ENCODE measurements at regions not wholly inside any gene's neighbourhood (a gene's known extent, or its start where the extent isn't known, plus 50 kb on each side); places are given as distances from the start of the nearest gene placed in this dataset.

DNA sequence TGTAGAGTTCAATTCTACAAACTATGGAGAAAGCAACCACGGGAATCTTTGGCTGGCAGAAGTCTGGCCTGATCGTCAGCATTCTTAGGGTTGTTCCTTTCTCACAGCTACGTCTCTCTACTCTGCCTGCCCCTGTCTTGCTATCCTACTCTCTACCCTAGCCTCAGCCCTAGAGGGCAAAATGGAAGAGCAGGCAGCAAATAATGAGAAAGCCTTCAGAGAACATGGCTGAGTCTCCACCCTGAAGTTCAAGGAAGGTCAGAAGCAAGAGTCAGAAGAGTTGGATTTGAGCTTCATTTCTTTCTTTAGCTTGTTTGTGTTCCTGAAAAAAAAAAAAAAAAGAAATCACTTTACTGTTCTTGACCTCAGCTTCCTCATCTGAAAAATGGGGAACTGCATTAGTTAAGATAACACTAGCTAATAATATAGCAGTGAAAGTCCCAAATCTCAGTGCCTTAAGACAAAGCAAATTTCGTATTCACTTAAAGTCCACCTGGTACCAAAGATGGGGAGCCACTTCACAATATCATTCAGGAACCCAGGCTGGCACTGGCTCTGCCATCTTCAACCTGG is 50.2 kb upstream of the CCND2 start:
- Histone ChIP-seq H3K4me1 (ENCODE audit: insufficient read depth, insufficient read length) (no peaks in the 10 kb centered on the region), H3K9me3 (ENCODE audit: insufficient read depth, low read length) (peaks cover 8% of the 10 kb centered on the region), H3K36me3 (ENCODE audit: insufficient read depth, insufficient read length, low read length) (no peaks in the 10 kb centered on the region), H3K4me3 (ENCODE audit: insufficient read length, low read depth) (no peak overlapping the region), H3K9ac (ENCODE audit: insufficient read length, low read depth) (no peak overlapping the region), H3K27me3 (ENCODE audit: insufficient read depth, insufficient read length) (no peaks in the 10 kb centered on the region)
- TF ChIP-seq ZNF274 (IDR thresholded peaks at IDR 0.05; ENCODE audit: low read depth, low read length) (no peak), SUZ12 (IDR thresholded peaks at IDR 0.05; ENCODE audit: extremely low read depth, insufficient read depth, insufficient read length) (no peak), YY1 (IDR thresholded peaks at IDR 0.05; ENCODE audit: insufficient read depth, insufficient read length) (no peak)
- DNase-seq (ENCODE audit: low read depth, low spot score) = no peak

DNA sequence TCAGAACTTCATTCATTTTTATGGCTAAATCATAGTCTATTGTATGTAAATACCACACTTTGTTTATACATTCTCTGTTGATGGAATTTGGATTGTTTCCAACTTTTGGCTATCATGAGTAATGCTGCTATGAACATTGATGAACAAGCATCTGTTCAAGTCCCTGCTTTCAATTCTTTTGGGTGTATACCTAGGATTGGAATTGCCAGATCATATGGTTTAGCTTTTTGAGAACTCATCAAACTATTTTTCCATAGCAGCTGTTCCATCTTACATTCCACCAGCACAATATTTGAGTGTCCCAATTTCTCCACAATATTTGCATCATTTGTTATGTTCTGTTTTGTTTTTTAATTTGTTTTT is 52.3 kb upstream of the CCND2 start:
- no peak for DNase-seq (ENCODE audit: low read depth, low spot score)

DNA sequence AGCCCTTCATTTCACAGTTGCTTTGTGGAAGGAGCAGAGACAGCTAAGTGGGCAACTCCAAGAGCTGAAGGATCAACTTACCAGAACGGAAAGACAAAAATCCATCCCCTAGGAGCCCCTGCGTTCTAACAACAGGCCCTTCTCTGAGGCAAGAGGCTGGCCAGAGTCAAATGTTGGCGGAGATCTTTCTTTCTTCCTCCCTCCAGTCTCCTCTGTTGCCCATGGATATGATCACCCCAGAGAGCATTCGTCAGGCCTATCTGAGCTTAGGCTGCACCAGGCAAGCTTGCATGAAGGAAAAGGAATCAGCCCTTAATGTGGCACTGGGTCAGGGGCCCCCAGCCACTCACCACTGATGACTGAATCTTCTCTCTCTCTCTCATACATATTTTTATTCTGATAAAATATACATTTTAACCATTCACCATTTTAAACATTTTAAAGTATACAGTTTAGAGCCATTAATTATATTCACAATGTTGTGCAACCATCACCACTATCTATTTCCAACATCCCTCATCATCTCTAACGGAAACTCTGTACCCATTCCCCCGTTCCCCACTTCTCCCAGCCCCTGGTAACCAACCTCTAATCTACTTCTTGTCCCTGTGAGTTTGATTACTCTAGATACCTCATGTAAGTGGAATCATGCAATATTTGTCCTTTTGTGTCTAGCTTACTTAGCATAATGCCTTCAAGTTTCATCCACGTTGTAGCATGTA is 52.9 kb upstream of the CCND2 start:
- Histone ChIP-seq H3K4me3 (ENCODE audit: insufficient read length, low read depth) (no peak overlapping the region), H3K9ac (ENCODE audit: insufficient read length, low read depth) (no peak overlapping the region), H3K36me3 (ENCODE audit: insufficient read depth, insufficient read length, low read length) (no peaks in the 10 kb centered on the region), H3K4me1 (ENCODE audit: insufficient read depth, insufficient read length) (no peaks in the 10 kb centered on the region), H3K27me3 (ENCODE audit: insufficient read depth, insufficient read length) (no peaks in the 10 kb centered on the region), H3K9me3 (ENCODE audit: insufficient read depth, low read length) (peaks cover 14% of the 10 kb centered on the region)
- TF ChIP-seq YY1 (IDR thresholded peaks at IDR 0.05; ENCODE audit: insufficient read depth, insufficient read length) (no peak), ZNF274 (IDR thresholded peaks at IDR 0.05; ENCODE audit: low read depth, low read length) (no peak), SUZ12 (IDR thresholded peaks at IDR 0.05; ENCODE audit: extremely low read depth, insufficient read depth, insufficient read length) (no peak)
- DNase-seq (ENCODE audit: low read depth, low spot score) = no peak

More for the DNA sequence above, 52.3 kb upstream of the CCND2 start:
- peaks cover 14% of the 10 kb centered on the region for H3K9me3 ChIP-seq (ENCODE audit: insufficient read depth, low read length)
- no peaks in the 10 kb centered on the region for H3K36me3 ChIP-seq (ENCODE audit: insufficient read depth, insufficient read length, low read length)
- no peak overlapping the region for H3K9ac ChIP-seq (ENCODE audit: insufficient read length, low read depth)
- H3K4me3 ChIP-seq (ENCODE audit: insufficient read length, low read depth) = no peak overlapping the region
- no peaks in the 10 kb centered on the region for H3K27me3 ChIP-seq (ENCODE audit: insufficient read depth, insufficient read length)
- H3K4me1 ChIP-seq (ENCODE audit: insufficient read depth, insufficient read length) = no peaks in the 10 kb centered on the region
- TF ChIP-seq SUZ12 (IDR thresholded peaks at IDR 0.05; ENCODE audit: extremely low read depth, insufficient read depth, insufficient read length) (no peak), ZNF274 (IDR thresholded peaks at IDR 0.05; ENCODE audit: low read depth, low read length) (no peak), YY1 (IDR thresholded peaks at IDR 0.05; ENCODE audit: insufficient read depth, insufficient read length) (no peak)

DNA sequence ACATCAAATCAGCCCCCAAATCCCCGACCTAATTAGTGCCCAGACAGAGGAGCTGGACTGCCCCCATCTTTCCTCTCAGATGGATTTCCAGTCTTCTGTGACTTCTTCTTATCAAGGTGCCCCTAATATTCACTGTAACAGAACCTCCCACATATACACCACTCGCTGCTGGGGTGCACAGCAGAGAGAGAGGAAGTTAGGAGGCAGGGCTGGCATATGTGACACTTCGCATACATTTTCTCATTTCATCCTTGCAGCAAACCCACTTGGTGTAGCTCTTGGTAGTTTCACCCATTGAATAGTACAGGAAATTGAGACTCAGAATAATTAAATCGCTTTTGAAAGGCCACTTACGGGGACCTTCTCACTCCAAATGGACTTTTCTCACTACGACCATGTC is 56.5 kb upstream of the CCND2 start:
- DNase-seq (ENCODE audit: low read depth, low spot score) = no peak
- Histone ChIP-seq H3K4me1 (ENCODE audit: insufficient read depth, insufficient read length) (no peaks in the 10 kb centered on the region), H3K9me3 (ENCODE audit: insufficient read depth, low read length) (peaks cover 14% of the 10 kb centered on the region), H3K27me3 (ENCODE audit: insufficient read depth, insufficient read length) (no peaks in the 10 kb centered on the region), H3K36me3 (ENCODE audit: insufficient read depth, insufficient read length, low read length) (no peaks in the 10 kb centered on the region), H3K9ac (ENCODE audit: insufficient read length, low read depth) (no peak overlapping the region), H3K4me3 (ENCODE audit: insufficient read length, low read depth) (no peak overlapping the region)
- no peak for TF ChIP-seq ZNF274 (IDR thresholded peaks at IDR 0.05; ENCODE audit: low read depth, low read length)
- no peak for TF ChIP-seq SUZ12 (IDR thresholded peaks at IDR 0.05; ENCODE audit: extremely low read depth, insufficient read depth, insufficient read length)
- TF ChIP-seq YY1 (IDR thresholded peaks at IDR 0.05; ENCODE audit: insufficient read depth, insufficient read length) = no peak

DNA sequence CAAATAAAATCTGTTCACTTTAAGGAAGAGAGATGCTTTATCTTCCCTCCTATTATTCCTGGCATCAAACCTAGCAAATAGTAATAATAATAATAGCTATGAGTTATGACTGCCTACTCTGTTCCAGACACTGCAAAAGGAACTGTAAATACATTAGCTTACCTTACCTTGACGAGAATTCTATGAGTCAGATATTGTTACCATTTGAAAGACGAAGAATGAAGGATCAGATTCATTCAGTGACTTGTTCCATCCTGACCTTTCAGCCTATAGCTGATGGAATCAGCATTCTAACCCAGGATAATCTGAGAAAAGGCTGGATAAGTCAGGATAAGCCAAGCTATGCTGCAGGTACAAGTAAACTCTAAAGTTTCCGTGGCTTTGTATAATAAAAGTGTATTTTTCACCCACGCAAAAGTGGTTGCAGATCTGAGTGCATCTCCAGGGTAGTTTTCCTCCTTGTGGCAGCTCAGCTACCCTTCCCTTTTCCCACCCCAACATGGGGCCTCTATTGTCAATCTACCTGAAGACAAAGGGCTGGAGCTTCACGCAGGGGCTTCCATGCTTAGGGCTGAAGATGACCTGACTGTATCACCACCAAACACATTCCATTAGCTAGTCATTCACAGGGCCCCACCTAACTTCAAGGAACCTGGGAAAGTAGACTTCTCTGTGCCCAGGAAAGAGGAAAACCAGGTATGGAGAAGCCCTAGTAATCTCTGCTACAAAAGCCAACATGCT is 57.2 kb upstream of the CCND2 start:
- H3K36me3 ChIP-seq (ENCODE audit: insufficient read depth, insufficient read length, low read length) = no peaks in the 10 kb centered on the region
- no peak overlapping the region for H3K4me3 ChIP-seq (ENCODE audit: insufficient read length, low read depth)
- TF ChIP-seq SUZ12 (IDR thresholded peaks at IDR 0.05; ENCODE audit: extremely low read depth, insufficient read depth, insufficient read length) = no peak
- no peak for TF ChIP-seq ZNF274 (IDR thresholded peaks at IDR 0.05; ENCODE audit: low read depth, low read length)
- TF ChIP-seq YY1 (IDR thresholded peaks at IDR 0.05; ENCODE audit: insufficient read depth, insufficient read length) = no peak
- H3K9me3 ChIP-seq (ENCODE audit: insufficient read depth, low read length) = peaks cover 14% of the 10 kb centered on the region
- no peaks in the 10 kb centered on the region for H3K4me1 ChIP-seq (ENCODE audit: insufficient read depth, insufficient read length)
- DNase-seq (ENCODE audit: low read depth, low spot score) = no peak
- H3K9ac ChIP-seq (ENCODE audit: insufficient read length, low read depth) = no peak overlapping the region
- no peaks in the 10 kb centered on the region for H3K27me3 ChIP-seq (ENCODE audit: insufficient read depth, insufficient read length)

DNA sequence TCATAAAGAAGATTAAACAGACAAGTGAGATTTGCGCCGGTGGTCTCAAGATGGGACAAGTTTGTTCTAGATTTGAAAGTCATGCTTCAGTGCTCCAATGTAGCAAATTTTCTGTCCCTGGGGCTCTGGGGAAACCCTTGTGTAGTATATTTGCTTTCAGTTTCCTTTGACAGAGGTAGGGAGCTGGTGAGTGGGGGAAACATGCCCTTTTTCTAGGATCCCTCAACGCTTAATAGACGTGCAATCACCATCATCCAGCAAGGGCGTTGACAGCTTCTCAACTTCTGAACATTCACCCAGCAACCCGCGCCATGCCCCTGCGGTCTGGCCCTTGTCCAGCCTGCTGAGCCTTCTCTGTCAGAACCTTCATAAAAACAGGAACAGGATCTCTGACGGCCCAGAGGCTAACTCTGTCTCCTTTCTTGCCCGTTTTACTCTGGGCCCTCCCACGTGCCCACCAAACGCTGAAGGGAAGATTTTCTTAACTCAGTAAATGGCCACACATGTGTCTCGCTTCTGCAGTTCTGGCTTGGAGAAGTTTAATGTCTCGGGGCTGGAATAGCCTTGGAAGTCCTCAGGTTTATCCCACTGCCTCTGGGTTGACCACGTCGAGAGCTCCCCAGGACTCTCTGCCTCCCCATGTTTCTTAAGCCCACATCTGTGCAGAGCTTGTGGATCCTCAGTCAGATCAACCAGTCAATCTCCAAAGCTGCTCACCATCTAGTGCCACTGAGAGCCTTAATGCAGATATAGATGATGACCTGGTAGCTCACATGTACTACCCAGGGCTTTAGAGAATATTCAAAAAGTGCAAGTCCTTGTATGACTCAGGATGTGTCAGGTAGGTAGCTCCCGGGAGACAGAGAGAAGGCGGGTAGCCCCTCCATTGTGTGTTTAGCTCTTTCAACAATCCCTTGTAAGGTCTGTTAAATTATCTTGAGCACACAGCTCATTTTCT is 58.1 kb upstream of the CCND2 start:
- Histone ChIP-seq H3K36me3 (ENCODE audit: insufficient read depth, insufficient read length, low read length) (no peaks in the 10 kb centered on the region), H3K9ac (ENCODE audit: insufficient read length, low read depth) (no peak overlapping the region), H3K4me3 (ENCODE audit: insufficient read length, low read depth) (no peak overlapping the region), H3K9me3 (ENCODE audit: insufficient read depth, low read length) (peaks cover 14% of the 10 kb centered on the region), H3K4me1 (ENCODE audit: insufficient read depth, insufficient read length) (no peaks in the 10 kb centered on the region), H3K27me3 (ENCODE audit: insufficient read depth, insufficient read length) (no peaks in the 10 kb centered on the region)
- no peak for DNase-seq (ENCODE audit: low read depth, low spot score)
- TF ChIP-seq YY1 (IDR thresholded peaks at IDR 0.05; ENCODE audit: insufficient read depth, insufficient read length) (no peak), SUZ12 (IDR thresholded peaks at IDR 0.05; ENCODE audit: extremely low read depth, insufficient read depth, insufficient read length) (no peak), ZNF274 (IDR thresholded peaks at IDR 0.05; ENCODE audit: low read depth, low read length) (no peak)
